EL (cell line): ENCODE measurements at regions not wholly inside any gene's neighbourhood (a gene's known extent, or its start where the extent isn't known, plus 50 kb on each side); places are given as distances from the start of the nearest gene placed in this dataset.

ENCODE experiments used
- DNase-seq: peaks from one replicate; pipeline ENCODE4 v3.0.0-alpha.2; 2016

DNA sequence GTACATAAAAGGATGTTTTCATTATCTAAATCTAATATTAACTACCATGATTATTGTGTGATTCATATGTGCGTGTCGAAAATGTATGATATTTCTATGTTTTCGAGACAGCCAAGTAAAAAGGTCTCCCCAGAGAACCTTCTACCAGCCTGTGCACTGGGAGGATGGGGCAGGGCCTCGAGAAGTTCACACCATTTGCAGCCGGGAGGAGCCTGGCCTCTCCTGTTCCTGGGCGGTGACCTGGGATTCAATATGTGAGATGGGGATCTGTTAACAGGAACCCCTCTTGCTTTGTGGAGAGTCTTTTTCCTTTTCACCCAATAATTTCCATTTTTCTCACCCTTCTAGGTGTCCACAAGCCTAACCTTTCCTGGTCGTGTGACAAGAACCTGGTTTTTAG lies 189.3 kb downstream of the IPO8 start:
- DNase-seq, result no peak

DNA sequence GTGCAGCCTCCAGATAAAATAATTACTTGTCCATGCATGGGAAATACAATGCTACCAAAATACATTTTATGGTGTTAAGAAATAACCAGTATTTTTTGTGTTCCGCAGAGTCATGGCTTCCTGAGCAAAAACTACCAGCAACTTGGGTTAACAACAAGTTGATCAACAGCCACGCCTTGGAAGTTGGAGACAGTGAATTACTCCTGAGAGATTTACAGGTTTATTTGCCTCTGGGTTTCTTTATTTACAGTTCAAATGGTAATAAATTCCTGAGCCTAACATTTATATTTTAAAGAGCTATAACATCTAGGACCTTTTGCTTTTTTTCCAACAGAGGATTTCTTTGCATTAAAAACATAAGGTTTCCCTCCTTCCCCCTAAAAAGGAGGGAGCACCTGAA lies 194.0 kb downstream of the IPO8 start:
- DNase-seq, result no peak

- DNase-seq, result no peak
These were observed 195.1 kb downstream of the IPO8 start for GRCh38 chr12:30500532-30500931.

DNA sequence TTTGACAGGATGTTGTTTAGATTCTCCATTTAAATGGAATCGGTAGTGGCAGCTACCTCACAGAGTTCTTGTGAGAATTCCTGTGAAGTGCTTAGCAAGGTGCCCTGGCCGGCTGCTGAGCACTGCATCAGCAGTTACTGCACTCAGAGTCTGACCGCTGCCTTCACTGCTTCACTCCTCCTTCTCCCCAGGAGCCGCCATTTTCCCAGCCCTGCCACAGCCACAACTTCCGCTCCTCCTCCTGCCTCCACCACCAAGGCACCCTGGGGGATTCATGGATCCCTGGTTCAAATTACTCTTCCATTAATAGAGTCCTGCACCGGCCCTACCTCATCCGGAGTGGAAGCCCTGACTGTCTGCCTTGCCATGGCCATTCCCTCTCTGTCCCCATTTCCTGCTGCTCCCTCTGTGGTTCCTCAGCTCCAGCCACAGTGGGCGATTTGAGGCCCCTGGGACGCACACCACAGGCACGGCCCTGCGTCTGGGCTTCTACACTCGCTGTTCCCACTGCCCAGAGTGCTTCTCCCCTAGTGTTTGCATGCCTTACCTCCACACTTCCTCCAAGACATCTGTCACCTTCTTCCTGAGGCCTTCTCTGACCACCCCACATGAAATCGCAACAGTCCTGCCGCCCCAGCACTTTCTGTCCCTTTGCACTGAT lies 210.3 kb downstream of the IPO8 start:
- DNase-seq, result no peak

- no peak for DNase-seq
These were observed 211.0 kb downstream of the IPO8 start for GRCh38 chr12:30484658-30485057.

GRCh38 chr12:30482650-30483049 lies 213.0 kb downstream of the IPO8 start:
- DNase-seq, result no peak

DNA sequence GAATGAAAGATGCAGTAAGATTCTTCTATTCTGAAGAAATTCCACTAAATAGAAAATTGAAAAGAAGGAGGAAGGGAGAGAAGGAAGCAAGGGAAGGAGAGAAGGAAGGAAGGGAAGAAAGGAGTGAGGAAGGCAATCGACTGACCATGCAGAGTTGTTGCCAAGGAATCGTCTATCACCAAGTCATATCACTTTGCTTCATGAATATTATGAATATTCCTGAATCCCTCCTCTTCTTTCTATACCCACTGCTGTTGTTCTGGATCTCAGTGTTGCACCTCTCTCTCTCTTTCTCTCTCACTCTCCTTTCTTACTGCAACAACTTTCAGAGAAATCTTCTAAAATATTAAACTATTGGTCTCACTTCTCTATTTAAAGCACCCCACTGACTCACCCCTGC lies 222.4 kb downstream of the IPO8 start:
- DNase-seq, result no peak

- no peak for DNase-seq
These were observed 229.5 kb downstream of the IPO8 start for GRCh38 chr12:30466093-30466585.

DNA sequence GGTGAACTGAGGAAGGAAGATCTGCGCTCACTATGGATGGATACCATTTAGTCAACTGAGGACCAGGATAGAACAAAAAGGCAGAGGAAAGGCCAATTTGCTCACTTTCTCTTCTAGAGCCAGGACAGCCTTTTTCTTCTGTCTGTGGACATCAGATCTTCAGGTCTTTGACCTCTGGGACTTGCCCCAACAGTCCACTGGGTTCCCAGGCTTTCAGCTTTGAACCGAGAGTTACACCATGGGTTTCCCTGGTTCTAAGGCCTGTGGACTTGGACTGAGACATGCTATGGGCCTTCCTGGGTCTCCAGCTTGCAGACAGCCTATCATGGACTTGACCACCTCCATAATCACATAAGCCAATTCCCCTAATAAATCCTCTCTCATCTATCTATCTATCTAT lies 232.0 kb downstream of the IPO8 start:
- no peak for DNase-seq

GRCh38 chr12:30462249-30462648 lies 233.4 kb downstream of the IPO8 start:
- no peak for DNase-seq

GRCh38 chr12:30461026-30461615 lies 234.5 kb downstream of the IPO8 start:
- DNase-seq, result no peak

- DNase-seq, result no peak
These were observed 237.2 kb downstream of the IPO8 start for GRCh38 chr12:30458453-30458852.

- peak; percentile 68 for DNase-seq
These were observed 237.9 kb downstream of the IPO8 start for GRCh38 chr12:30457621-30458289.

DNA sequence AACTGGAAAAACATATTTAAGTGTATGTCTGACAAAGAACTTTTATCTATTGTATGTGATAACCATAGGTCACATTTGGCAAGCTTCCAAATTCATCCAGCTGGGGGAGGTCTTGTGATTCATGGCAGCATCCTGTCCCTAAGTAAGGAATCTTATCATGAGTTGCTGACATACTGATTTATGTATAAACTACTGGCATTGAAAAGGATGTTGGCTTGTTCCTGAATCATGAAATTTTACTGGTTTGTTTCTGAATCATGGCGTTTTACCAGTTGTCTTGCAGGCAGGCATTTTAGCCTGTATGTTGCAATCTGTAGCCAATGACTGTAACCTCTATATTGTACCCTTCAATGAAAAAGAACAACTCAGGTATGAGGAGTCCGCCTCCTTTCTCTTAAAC lies 244.8 kb downstream of the IPO8 start:
- DNase-seq, result peak; percentile 29

GRCh38 chr12:30450226-30450625 lies 245.4 kb downstream of the IPO8 start:
- DNase-seq, result no peak

- no peak for DNase-seq
These were observed 247.6 kb downstream of the IPO8 start for GRCh38 chr12:30448038-30448437.

DNA sequence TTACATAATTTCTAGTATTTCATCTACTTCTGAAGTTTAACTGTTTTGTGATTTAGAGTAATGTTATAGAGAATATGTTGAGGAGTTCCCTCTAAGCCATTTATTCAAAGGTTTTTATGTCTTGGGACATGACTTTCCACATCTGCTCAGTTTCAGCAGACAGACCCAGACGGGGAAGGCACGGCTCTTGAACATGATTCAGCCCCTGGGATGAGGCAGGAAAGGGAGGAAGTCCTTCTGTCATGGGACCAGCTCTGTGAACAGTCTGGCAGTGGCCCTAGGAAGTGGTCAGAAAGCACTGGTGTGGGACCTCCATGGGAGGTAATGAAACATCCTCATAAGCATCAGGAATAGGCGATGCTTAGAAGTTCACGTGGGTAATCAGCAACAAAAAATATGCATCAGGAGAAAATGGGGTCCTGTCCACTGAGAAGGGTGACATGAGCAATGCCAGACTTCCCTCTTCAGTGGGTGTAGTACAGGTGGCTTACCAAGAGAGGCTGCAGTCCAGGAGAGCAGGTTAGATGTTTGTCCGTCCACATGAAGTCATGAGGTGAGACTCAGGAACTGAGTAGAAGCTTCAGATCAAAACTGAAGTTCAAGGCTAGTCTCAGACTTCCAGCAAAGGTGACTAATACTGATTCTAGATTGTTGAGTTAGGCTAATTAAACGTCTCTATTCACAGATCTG lies 248.5 kb downstream of the IPO8 start:
- DNase-seq, result peak; percentile 2

DNA sequence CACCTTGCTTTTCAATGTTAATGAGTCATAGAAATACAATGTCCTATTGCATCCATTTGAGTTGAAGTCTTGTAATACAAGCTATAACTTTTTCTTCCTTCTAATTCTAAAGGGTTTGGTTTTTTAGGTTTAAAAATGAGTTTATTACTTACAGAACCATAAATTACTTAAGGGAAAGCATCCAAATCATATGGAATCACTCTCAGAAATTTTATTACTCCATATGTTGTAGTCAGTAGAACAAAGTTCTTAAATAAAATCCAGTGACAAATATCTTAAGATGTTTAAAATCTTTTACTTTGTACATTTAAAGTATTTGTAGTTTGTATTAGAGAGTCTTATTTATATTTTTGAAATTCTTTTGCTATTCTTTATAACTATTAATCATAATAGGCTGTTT lies 253.2 kb downstream of the IPO8 start:
- DNase-seq, result no peak

GRCh38 chr12:30440826-30441602 lies 254.7 kb downstream of the IPO8 start:
- DNase-seq, result peak; percentile 16

DNA sequence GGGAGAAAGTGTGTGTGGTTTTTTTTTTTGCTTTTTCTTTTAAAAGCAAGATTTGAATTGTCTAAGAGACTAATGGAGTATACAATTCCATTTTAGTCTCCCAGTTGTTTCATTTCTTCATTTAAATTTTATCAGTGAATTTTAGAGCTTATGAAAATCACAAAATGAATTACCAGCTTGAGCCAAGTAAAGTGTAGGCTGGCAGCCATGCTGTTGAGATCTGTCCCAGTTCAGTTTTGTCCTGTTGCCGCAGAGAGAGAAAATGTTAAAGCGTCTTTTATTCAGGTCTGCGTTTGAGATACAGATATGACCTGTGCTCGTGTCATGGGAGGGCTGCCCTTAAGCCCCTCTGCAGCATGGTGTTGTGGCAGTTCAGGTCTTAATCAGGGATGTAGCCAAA lies 256.5 kb downstream of the IPO8 start:
- no peak for DNase-seq

GRCh38 chr12:30438601-30439041 lies 257.0 kb downstream of the IPO8 start:
- DNase-seq, result no peak

- DNase-seq, result no peak
These were observed 258.1 kb downstream of the IPO8 start for GRCh38 chr12:30437616-30438015.

DNA sequence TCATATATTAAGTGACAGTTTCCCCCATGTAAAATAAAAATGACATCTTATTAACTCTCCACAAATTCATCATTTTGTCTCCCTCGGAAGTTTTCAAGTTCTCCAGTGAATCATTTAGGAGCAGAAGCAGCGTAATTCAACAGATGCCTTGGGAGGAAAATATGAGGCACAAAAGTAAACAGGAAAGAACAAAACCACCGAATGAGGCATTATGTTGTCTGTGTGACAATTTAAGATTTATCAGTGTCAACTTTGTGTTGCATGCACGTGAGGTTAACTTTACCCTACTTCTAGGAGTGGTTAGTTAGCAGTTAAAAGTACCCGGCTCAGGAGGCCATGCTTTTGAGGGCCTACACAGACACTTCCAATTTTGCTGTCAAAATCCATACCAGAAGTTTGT lies 258.6 kb downstream of the IPO8 start:
- no peak for DNase-seq
